ENCODE measurements at regions not wholly inside any gene's neighbourhood (a gene's known extent, or its start where the extent isn't known, plus 50 kb on each side); places are given as distances from the start of the nearest gene placed in this dataset.

GRCh38 chr15:46569781-46570180 is 935.0 kb downstream of the SQOR start:
- no peak for TF ChIP-seq NR2F2 (IDR thresholded peaks at IDR 0.05)
- TF ChIP-seq REST (IDR thresholded peaks at IDR 0.05) = no peak
- no peak for TF ChIP-seq ZBTB33 (IDR thresholded peaks at IDR 0.05)
- no peak for TF ChIP-seq TAF1 (conservative IDR thresholded peaks at IDR 0.05)
- no peak for TF ChIP-seq HNF4G (IDR thresholded peaks at IDR 0.05)
- TF ChIP-seq, protein P1, sequence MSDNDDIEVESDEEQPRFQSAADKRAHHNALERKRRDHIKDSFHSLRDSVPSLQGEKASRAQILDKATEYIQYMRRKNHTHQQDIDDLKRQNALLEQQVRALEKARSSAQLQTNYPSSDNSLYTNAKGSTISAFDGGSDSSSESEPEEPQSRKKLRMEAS (IDR thresholded peaks at IDR 0.05) = no peak
- TF ChIP-seq ATF3 (IDR thresholded peaks at IDR 0.05) = no peak
- no peak for TF ChIP-seq FOXA1 (IDR thresholded peaks at IDR 0.05)
- no peak for TF ChIP-seq EGR1 (IDR thresholded peaks at IDR 0.05; ENCODE audit: low read depth in 2 of 2)
- TF ChIP-seq YY1 (IDR thresholded peaks at IDR 0.05) = no peak
- no peak for TF ChIP-seq JUND (IDR thresholded peaks at IDR 0.05)
- TF ChIP-seq FOXA2 (IDR thresholded peaks at IDR 0.05) = no peak
- TF ChIP-seq GABPA (IDR thresholded peaks at IDR 0.05 in 1 of 2, conservative IDR thresholded peaks at IDR 0.05 in 1 of 2) = no peak
- H3K27ac ChIP-seq (ENCODE audit: low read depth in 1 of 2, low read length in 2 of 2) = no peak overlapping the region
- WGBS = 61% methylated on average over 1 of the region's 1 CpG

DNA sequence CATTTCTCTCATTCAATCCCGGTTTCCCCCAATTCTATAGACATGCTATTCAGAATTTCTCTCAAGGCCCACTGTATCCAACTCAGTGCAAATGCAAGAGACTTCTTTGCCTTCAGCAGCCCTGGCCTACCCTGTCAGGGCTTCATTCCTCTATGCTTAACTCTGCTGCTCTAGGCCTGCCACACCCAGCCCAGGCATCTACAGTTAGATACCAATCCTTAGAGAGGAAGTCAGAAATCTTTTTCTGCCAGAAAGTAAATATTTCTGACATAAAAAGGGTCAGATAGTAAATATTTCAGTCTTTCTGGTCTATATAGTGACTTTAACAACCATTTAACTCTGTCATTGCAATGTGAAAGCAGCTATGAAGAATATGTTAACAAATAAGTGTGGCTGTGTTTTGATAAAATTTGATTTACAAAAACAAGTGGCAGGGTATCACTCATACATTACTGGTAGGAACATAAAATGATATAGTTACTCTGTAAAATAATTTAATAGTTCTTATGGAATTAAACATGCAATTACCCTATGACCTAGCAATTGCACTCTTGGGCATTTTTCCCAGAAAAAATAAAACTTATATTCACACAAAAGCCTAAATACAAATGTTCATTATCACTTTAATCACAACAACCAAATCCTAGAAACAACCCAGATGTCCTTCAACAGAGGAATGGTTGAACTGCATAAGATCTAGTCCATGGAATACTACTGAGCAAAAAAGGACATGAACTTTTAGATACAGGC is 942.0 kb downstream of the SQOR start:
- Histone ChIP-seq H3K4me1 (ENCODE audit: control insufficient read depth in 4 of 4, insufficient read depth in 4 of 4, low read length in 3 of 4) (peaks cover 2 to 27% (median 19%) of the 10 kb centered on the region in 4 donors), H3K9ac (ENCODE audit: low read depth in 1 of 2, low read length in 2 of 2) (no peak overlapping the region), H3K4me3 (ENCODE audit: low read depth in 1 of 3, low read length in 3 of 3) (no peak overlapping the region), H3K27me3 (ENCODE audit: control insufficient read depth in 4 of 4, insufficient read depth in 4 of 4, low read length in 3 of 4) (no peaks in the 10 kb centered on the region), H3K9me3 (ENCODE audit: control insufficient read depth in 4 of 4, low read length in 3 of 4) (no peaks in the 10 kb centered on the region), H3K36me3 (ENCODE audit: control insufficient read depth in 4 of 4, insufficient read depth in 3 of 4, low read depth in 1 of 4, low read length in 3 of 4) (no peaks in the 10 kb centered on the region), H3K27ac (ENCODE audit: low read depth in 1 of 2, low read length in 2 of 2) (peak overlapping the region in 1 of 2 donors; percentile 1)
- 80% methylated on average over 1 of the region's 1 CpG for WGBS
- no peak for DNase-seq (ENCODE audit: low spot score)
- TF ChIP-seq GABPA (IDR thresholded peaks at IDR 0.05 in 1 of 2, conservative IDR thresholded peaks at IDR 0.05 in 1 of 2) = no peak
- TF ChIP-seq CTCF (IDR thresholded peaks at IDR 0.05; ENCODE audit: low read depth, low read length, missing input control) = no peak
- TF ChIP-seq YY1 (IDR thresholded peaks at IDR 0.05) = no peak
- TF ChIP-seq, protein P1 (IDR thresholded peaks at IDR 0.05) = no peak
- TF ChIP-seq JUND (IDR thresholded peaks at IDR 0.05) = no peak

More at GRCh38 chr15:46569781-46570180, 935.0 kb downstream of the SQOR start:
- Histone ChIP-seq H3K9me3 (ENCODE audit: control insufficient read depth in 4 of 4, low read length in 3 of 4) (no peaks in the 10 kb centered on the region), H3K36me3 (ENCODE audit: control insufficient read depth in 4 of 4, insufficient read depth in 3 of 4, low read depth in 1 of 4, low read length in 3 of 4) (no peaks in the 10 kb centered on the region), H3K9ac (ENCODE audit: low read depth in 1 of 2, low read length in 2 of 2) (no peak overlapping the region), H3K4me1 (ENCODE audit: control insufficient read depth in 4 of 4, insufficient read depth in 4 of 4, low read length in 3 of 4) (peaks cover 0 to 12% (median 9%) of the 10 kb centered on the region in 4 donors), H3K4me3 (ENCODE audit: low read depth in 1 of 3, low read length in 3 of 3) (no peak overlapping the region), H3K27me3 (ENCODE audit: control insufficient read depth in 4 of 4, insufficient read depth in 4 of 4, low read length in 3 of 4) (no peaks in the 10 kb centered on the region)
- DNase-seq (ENCODE audit: low spot score) = no peak
